ENCODE measurements at regions not wholly inside any gene's neighbourhood (a gene's known extent, or its start where the extent isn't known, plus 50 kb on each side); places are given as distances from the start of the nearest gene placed in this dataset.

DNA sequence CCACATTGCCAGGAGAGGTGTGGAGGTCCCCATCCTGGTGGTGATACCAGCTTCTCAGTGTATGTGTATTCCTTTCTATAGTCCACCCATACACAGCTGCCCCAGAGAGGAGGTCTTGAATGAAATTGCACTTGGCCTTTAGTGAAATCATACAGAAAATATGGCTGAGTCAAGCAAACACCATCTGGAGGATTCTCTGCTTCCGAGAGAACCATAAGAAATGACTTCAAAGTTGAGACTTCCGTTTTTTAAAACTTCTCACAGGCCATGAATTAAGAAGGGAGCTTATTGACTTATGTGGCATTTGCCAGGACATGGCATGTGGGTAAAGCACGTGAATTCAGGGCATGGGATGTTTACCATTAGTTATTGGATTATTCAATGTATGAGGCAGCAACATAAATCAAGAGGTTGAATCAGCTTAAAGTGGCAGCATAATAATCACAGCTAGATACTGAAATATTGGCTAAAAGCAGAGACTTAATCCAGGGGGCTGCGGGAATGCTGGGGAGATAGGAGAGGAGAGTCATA is 119.1 kb upstream of the MTNR1B start (continued):
- TF ChIP-seq, protein P1, sequence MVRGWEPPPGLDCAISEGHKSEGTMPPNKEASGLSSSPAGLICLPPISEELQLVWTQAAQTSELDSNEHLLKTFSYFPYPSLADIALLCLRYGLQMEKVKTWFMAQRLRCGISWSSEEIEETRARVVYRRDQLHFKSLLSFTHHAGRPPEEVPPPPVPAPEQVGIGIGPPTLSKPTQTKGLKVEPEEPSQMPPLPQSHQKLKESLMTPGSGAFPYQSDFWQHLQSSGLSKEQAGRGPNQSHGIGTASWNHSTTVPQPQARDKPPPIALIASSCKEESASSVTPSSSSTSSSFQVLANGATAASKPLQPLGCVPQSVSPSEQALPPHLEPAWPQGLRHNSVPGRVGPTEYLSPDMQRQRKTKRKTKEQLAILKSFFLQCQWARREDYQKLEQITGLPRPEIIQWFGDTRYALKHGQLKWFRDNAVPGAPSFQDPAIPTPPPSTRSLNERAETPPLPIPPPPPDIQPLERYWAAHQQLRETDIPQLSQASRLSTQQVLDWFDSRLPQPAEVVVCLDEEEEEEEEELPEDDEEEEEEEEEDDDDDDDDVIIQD (CRISPR knock-in tag; IDR thresholded peaks at IDR 0.05): no peak
- TF ChIP-seq, protein P2, sequence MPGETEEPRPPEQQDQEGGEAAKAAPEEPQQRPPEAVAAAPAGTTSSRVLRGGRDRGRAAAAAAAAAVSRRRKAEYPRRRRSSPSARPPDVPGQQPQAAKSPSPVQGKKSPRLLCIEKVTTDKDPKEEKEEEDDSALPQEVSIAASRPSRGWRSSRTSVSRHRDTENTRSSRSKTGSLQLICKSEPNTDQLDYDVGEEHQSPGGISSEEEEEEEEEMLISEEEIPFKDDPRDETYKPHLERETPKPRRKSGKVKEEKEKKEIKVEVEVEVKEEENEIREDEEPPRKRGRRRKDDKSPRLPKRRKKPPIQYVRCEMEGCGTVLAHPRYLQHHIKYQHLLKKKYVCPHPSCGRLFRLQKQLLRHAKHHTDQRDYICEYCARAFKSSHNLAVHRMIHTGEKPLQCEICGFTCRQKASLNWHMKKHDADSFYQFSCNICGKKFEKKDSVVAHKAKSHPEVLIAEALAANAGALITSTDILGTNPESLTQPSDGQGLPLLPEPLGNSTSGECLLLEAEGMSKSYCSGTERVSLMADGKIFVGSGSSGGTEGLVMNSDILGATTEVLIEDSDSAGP (CRISPR knock-in tag; IDR thresholded peaks at IDR 0.05): no peak
- TF ChIP-seq ZBTB17 (CRISPR knock-in tag; IDR thresholded peaks at IDR 0.05) (no peak), EGR1 (conservative IDR thresholded peaks at IDR 0.05) (no peak)

DNA sequence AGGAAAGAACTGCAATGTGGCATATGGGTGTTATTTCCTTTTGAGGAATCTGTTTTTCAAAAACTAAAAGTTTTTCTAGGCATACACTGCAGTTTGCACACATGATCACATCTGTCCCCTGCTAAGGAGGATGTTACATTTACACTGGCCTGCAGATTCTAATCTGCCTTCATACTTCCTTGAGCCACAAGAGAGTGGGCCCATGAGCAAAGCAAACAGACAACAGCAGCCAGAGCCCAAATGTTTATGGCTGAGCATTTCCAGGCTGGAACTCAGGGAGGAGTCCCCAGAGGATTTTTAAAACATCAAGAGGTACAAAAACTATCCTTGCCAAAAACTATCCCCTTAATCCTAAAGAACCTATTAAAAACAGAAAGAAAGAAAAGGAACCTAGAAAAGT is 117.2 kb upstream of the MTNR1B start:
- Histone ChIP-seq H2AFZ (ENCODE audit: low read depth, low read length) (no peak overlapping the region), H3K27ac (ENCODE audit: extremely low read depth, low read depth, low read length) (no peak overlapping the region), H3K9ac (ENCODE audit: insufficient read depth in 1 of 2, low read depth in 2 of 2, low read length in 2 of 2) (no peak overlapping the region), H3K4me2 (ENCODE audit: insufficient read depth, low read length) (no peak overlapping the region), H3K36me3 (ENCODE audit: control insufficient read depth, insufficient read depth, low read length) (no peaks in the 10 kb centered on the region), H3K4me1 (replicated peaks in 1 of 2; ENCODE audit: control insufficient read depth in 2 of 2, insufficient read depth in 2 of 2, low read length in 2 of 2) (no peaks in the 10 kb centered on the region), H3K9me1 (ENCODE audit: control insufficient read depth, insufficient read depth, low read length) (no peaks in the 10 kb centered on the region), H3K4me3 (no peak overlapping the region), H3K79me2 (ENCODE audit: control insufficient read depth, insufficient read depth, low read length) (no peaks in the 10 kb centered on the region), H4K20me1 (replicated peaks; ENCODE audit: control insufficient read depth, insufficient read depth, low read length) (no peaks in the 10 kb centered on the region), H3K27me3 (ENCODE audit: control insufficient read depth in 2 of 2, insufficient read depth in 2 of 2, low read length in 2 of 2) (no peaks in the 10 kb centered on the region), H3K9me3 (replicated peaks; ENCODE audit: control insufficient read depth, insufficient read depth, low read depth, low read length) (no peaks in the 10 kb centered on the region)
- ChIA-PET CTCF (ENCODE audit: low intra/inter-chr PET ratio) (no interaction called here), POLR2A (no interaction called here)
- ATAC-seq: no peak
- FAIRE-seq: no peak
- BruUV-seq (replicated peaks): no TSS peak
- no peak for TF ChIP-seq KAT8 (IDR thresholded peaks at IDR 0.05; ENCODE audit: low read depth)
- TF ChIP-seq, protein P3, sequence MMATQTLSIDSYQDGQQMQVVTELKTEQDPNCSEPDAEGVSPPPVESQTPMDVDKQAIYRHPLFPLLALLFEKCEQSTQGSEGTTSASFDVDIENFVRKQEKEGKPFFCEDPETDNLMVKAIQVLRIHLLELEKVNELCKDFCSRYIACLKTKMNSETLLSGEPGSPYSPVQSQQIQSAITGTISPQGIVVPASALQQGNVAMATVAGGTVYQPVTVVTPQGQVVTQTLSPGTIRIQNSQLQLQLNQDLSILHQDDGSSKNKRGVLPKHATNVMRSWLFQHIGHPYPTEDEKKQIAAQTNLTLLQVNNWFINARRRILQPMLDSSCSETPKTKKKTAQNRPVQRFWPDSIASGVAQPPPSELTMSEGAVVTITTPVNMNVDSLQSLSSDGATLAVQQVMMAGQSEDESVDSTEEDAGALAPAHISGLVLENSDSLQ (IDR thresholded peaks at IDR 0.05): no peak
- TF ChIP-seq HDAC1 (IDR thresholded peaks at IDR 0.05): no peak
- TF ChIP-seq ZNF79 (CRISPR knock-in tag; IDR thresholded peaks at IDR 0.05; ENCODE audit: low read depth): no peak
- TF ChIP-seq, protein P4, sequence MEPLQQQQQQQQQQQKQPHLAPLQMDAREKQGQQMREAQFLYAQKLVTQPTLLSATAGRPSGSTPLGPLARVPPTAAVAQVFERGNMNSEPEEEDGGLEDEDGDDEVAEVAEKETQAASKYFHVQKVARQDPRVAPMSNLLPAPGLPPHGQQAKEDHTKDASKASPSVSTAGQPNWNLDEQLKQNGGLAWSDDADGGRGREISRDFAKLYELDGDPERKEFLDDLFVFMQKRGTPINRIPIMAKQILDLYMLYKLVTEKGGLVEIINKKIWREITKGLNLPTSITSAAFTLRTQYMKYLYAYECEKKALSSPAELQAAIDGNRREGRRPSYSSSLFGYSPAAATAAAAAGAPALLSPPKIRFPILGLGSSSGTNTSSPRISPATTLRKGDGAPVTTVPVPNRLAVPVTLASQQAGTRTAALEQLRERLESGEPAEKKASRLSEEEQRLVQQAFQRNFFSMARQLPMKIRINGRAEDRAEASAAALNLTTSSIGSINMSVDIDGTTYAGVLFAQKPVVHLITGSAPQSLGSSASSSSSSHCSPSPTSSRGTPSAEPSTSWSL (CRISPR knock-in tag; IDR thresholded peaks at IDR 0.05; ENCODE audit: borderline replicate concordance): no peak
- no peak for TF ChIP-seq CTBP1 (IDR thresholded peaks at IDR 0.05; ENCODE audit: borderline replicate concordance)
- no peak for TF ChIP-seq ZNF445 (CRISPR knock-in tag; IDR thresholded peaks at IDR 0.05; ENCODE audit: low read depth)
- TF ChIP-seq SP2 (IDR thresholded peaks at IDR 0.05; ENCODE audit: extremely low read depth, low read depth, low read length, poor library complexity, severe bottlenecking): no peak
- TF ChIP-seq KDM5B (IDR thresholded peaks at IDR 0.05; ENCODE audit: insufficient replicate concordance, low read depth, low read length): no peak
- TF ChIP-seq GABPB2 (CRISPR knock-in tag; conservative IDR thresholded peaks at IDR 0.05): no peak
- TF ChIP-seq PTBP1 (IDR thresholded peaks at IDR 0.05; ENCODE audit: low read depth, low read length): no peak
- TF ChIP-seq ZNF41 (CRISPR knock-in tag; conservative IDR thresholded peaks at IDR 0.05): no peak
- no peak for TF ChIP-seq ZNF586 (CRISPR knock-in tag; conservative IDR thresholded peaks at IDR 0.05)
- intact Hi-C loops (cut with micrococcal nuclease): no loop called here
- in situ Hi-C loops (cut with MboI): no loop called here
- no peak for DNase-seq (ENCODE audit: extremely low read depth in 1 of 4, low spot score in 3 of 4)

Data from K562 (cell line).